GM12878 (cell line): ENCODE measurements at regions not wholly inside any gene's neighbourhood (a gene's known extent, or its start where the extent isn't known, plus 50 kb on each side); places are given as distances from the start of the nearest gene placed in this dataset.

Source experiments
- ATAC-seq: fragments of 200-7000 bp; cut with Tn5 transposase; 3 replicates; pipeline ENCODE4 v1.9.1; 2020; ENCODE audit warnings: mild to moderate bottlenecking, moderate library complexity
- BruUV-seq: library from RNA; stranded (reverse); fragments of 400-500 nt; replicated peaks from 2 replicates; lab custom pipeline; 2021; lab: Mats Ljungman, UMichigan
- CTCF ChIA-PET: fragments of 300-600 bp; sonication (Branson Sonifier 250); formaldehyde crosslinking; extraction: SDS; loops from one replicate; lab custom pipeline; 2021; ENCODE audit warnings: inconsistent platforms; lab: Yijun Ruan, JAX
- POLR2A ChIA-PET: fragments of 350-600 bp; formaldehyde crosslinking; extraction: SDS; loops from one replicate; lab custom pipeline; 2021; ENCODE audit warnings: inconsistent platforms; lab: Charles Lee
- RAD21 ChIA-PET: fragments of 300-600 bp; sonication (Branson Sonifier 250); formaldehyde crosslinking; loops from one replicate; lab custom pipeline; 2023; ENCODE audit warnings: antibody characterized with exemption; ENCODE audit not compliant: unreplicated experiment; lab: Charles Lee
- SMC1A ChIA-PET: fragments of 300-600 bp; sonication (Branson Sonifier 250); formaldehyde crosslinking; loops from one replicate; lab custom pipeline; 2023; ENCODE audit not compliant: unreplicated experiment, uncharacterized antibody; lab: Charles Lee
- DNase-seq: peaks from one replicate; pipeline ENCODE4 v3.0.0-alpha.2; 2011; ENCODE audit warnings: low read depth, low spot score
- FAIRE-seq: peaks from 3 replicates; lab custom pipeline; 2011; peaks lifted over from hg19 to GRCh38; lab: Jason Lieb, UNC
- H2AFZ ChIP-seq: 2 replicates; pipeline ENCODE4 v1.6.0; 2011; ENCODE audit warnings: low read depth, low read length, control low read depth; ENCODE audit not compliant: control insufficient read depth
- H3K27ac ChIP-seq: 2 replicates; pipeline ENCODE4 v1.5.1; 2011; ENCODE audit warnings: control low read depth; ENCODE audit not compliant: control insufficient read depth, insufficient read depth
- H3K27me3 ChIP-seq, 2 experiments: replicated peaks in 1 of 2; 2 replicates each; pipeline versions ENCODE4 v1.6.0 to v1.6.1; 2011; ENCODE audit warnings: low read length in 1 of 2; ENCODE audit not compliant: control insufficient read depth in 2 of 2, insufficient read depth in 2 of 2
- H3K36me3 ChIP-seq, 2 experiments: 2 replicates each; pipeline ENCODE4 v1.5.1; 2011; ENCODE audit warnings: low read length in 1 of 2; ENCODE audit not compliant: control insufficient read depth in 2 of 2, insufficient read depth in 2 of 2
- H3K4me1 ChIP-seq: 2 replicates; pipeline ENCODE4 v1.6.1; 2011; ENCODE audit warnings: mild to moderate bottlenecking, low read length, moderate library complexity, mixed read lengths; ENCODE audit not compliant: control insufficient read depth, insufficient read depth
- H3K4me2 ChIP-seq: 2 replicates; pipeline ENCODE4 v1.6.0; 2011; ENCODE audit warnings: control low read depth; ENCODE audit not compliant: control insufficient read depth, insufficient read depth
- H3K4me3 ChIP-seq: fragments of 200-600 bp; sonication (generic); 2 replicates; pipeline ENCODE4 v1.5.1; 2016
- H3K79me2 ChIP-seq: 2 replicates; pipeline ENCODE4 v1.6.0; 2011; ENCODE audit warnings: low read length; ENCODE audit not compliant: control insufficient read depth, insufficient read depth
- H3K9ac ChIP-seq: 2 replicates; pipeline ENCODE4 v1.8.0; 2011; ENCODE audit warnings: low read length, control low read depth, mixed read lengths; ENCODE audit not compliant: control insufficient read depth, insufficient read depth
- H3K9me3 ChIP-seq: replicated peaks from 3 replicates; pipeline ENCODE4 v1.5.1; 2011; ENCODE audit warnings: mild to moderate bottlenecking, low read length; ENCODE audit not compliant: control insufficient read depth, insufficient read depth
- H4K20me1 ChIP-seq: 2 replicates; pipeline ENCODE4 v1.6.0; 2011; ENCODE audit not compliant: control insufficient read depth, insufficient read depth
- ASH2L ChIP-seq: fragments of 300-600, 200-600 bp; sonication (generic); IDR thresholded peaks from 2 replicates; pipeline ENCODE4 v1.6.1; 2017; ENCODE audit warnings: low read depth, mild to moderate bottlenecking, borderline replicate concordance
- ATF7 ChIP-seq: fragments of 450-650 bp; IDR thresholded peaks from 2 replicates; pipeline ENCODE4 v1.6.1; 2016; ENCODE audit warnings: low read depth, mild to moderate bottlenecking
- CBX5 ChIP-seq: sonication (generic); IDR thresholded peaks from 2 replicates; pipeline ENCODE4 v1.6.1; 2016; ENCODE audit warnings: low read depth, moderate library complexity, mild to moderate bottlenecking, inconsistent platforms
- EGR1 ChIP-seq, 2 experiments: IDR thresholded peaks; 1 replicate in 1 of 2; 2 replicates in 1 of 2; pipeline ENCODE4 v1.6.1; 2011 to 2012; ENCODE audit warnings: low read depth in 2 of 2, low read length in 2 of 2, borderline replicate concordance in 1 of 2, mild to moderate bottlenecking in 1 of 2, moderate library complexity in 1 of 2
- GATAD2B ChIP-seq: fragments of 450-650 bp; conservative IDR thresholded peaks from 2 replicates; pipeline ENCODE4 v1.6.1; 2017; ENCODE audit warnings: low read depth, mild to moderate bottlenecking, moderate library complexity
- HDGF ChIP-seq: fragments of 450-650 bp; IDR thresholded peaks from 2 replicates; pipeline ENCODE4 v1.6.1; 2016; ENCODE audit warnings: antibody characterized with exemption
- JUND ChIP-seq: IDR thresholded peaks from 2 replicates; pipeline ENCODE4 v1.6.1; 2012; ENCODE audit warnings: low read depth, mild to moderate bottlenecking, low read length, improper control_type of control experiment, moderate library complexity
- KAT2A ChIP-seq: conservative IDR thresholded peaks from 2 replicates; pipeline ENCODE4 v1.6.1; 2011; ENCODE audit warnings: low read depth, low read length; ENCODE audit not compliant: control insufficient read depth
- MEF2B ChIP-seq: fragments of 450-650 bp; IDR thresholded peaks from 2 replicates; pipeline ENCODE4 v1.6.1; 2018; ENCODE audit warnings: mild to moderate bottlenecking, moderate library complexity; ENCODE audit not compliant: partially characterized antibody, poor library complexity, severe bottlenecking
- NBN ChIP-seq: fragments of 450-650 bp; IDR thresholded peaks from 2 replicates; pipeline ENCODE4 v1.6.1; 2016
- POLR2AphosphoS5 ChIP-seq: IDR thresholded peaks from 2 replicates; pipeline ENCODE4 v1.6.1; 2011; ENCODE audit warnings: mild to moderate bottlenecking, low read length, inconsistent platforms
- RBBP5 ChIP-seq: fragments of 200-600 bp; sonication (generic); conservative IDR thresholded peaks from 2 replicates; pipeline ENCODE4 v1.6.1; 2016
- YBX1 ChIP-seq: fragments of 450-650 bp; IDR thresholded peaks from 2 replicates; pipeline ENCODE4 v1.6.1; 2016; ENCODE audit warnings: antibody characterized with exemption
- YY1 ChIP-seq: IDR thresholded peaks from 2 replicates; pipeline ENCODE4 v1.6.1; 2011; ENCODE audit warnings: low read depth, mild to moderate bottlenecking, low read length
- ZNF622 ChIP-seq: fragments of 450-650 bp; IDR thresholded peaks from 2 replicates; pipeline ENCODE4 v1.6.1; 2017; ENCODE audit warnings: mild to moderate bottlenecking, inconsistent platforms
- WGBS: methylation state at CpG from one replicate; pipeline ENCODE4 v1.1.6; 2016; ENCODE audit warnings: low lambda C conversion rate; ENCODE audit not compliant: insufficient replicate concordance, insufficient coverage; ENCODE audit errors: missing lambda C conversion rate; 5-methylcytosine and 5-hydroxymethylcytosine counted together
- in situ Hi-C: fragments of 300-500 bp; cut with MboI; formaldehyde crosslinking; loops from 9 replicates; pipeline ENCODE4 v1.14.3; 2018; ENCODE audit warnings: mixed read lengths
- intact Hi-C: fragments of 100-400 bp; cut with micrococcal nuclease; formaldehyde crosslinking; loops from one replicate; pipeline ENCODE4 v1.14.2; 2022; ENCODE audit not compliant: unreplicated experiment

GRCh38 chr2:37838541-37839167, 86.4 kb upstream of the RMDN2 start:
- Histone ChIP-seq H3K27ac (no peak overlapping the region), H3K4me3 (no peak overlapping the region), H3K27me3 (no peaks in the 10 kb centered on the region), H3K4me1 (no peaks in the 10 kb centered on the region), H3K36me3 (no peaks in the 10 kb centered on the region), H3K79me2 (no peaks in the 10 kb centered on the region), H4K20me1 (no peaks in the 10 kb centered on the region), H3K4me2 (no peak overlapping the region), H2AFZ (no peak overlapping the region), H3K9ac (no peak overlapping the region), H3K9me3 (no peaks in the 10 kb centered on the region)
- POLR2A ChIA-PET = no interaction called here
- 49% methylated on average over 7 of the region's 7 CpGs for WGBS
- no peak for DNase-seq
- SMC1A ChIA-PET = interaction anchor here (0.9 to 10.7 kb wide), 3 partner anchors 13 to 218 kb away, joined by 3 to 197 read pairs (median 15); no protein-coding TSS in a partner anchor
- no TSS peak for BruUV-seq
- CTCF ChIA-PET = interaction anchor here (1.4 to 19.7 kb wide), 3 partner anchors 31 to 443 kb away, joined by 5 to 312 read pairs (median 6); no protein-coding TSS in a partner anchor
- in situ Hi-C loops (no loop called here), intact Hi-C loops (loop anchor here (10.0 kb wide), 3 partner anchors 294 to 674 kb away; no protein-coding TSS in a partner anchor)
- no peak for FAIRE-seq
- RAD21 ChIA-PET = interaction anchor here (1.3 kb wide), 1 partner anchor 38 kb away, joined by 8 read pairs; no protein-coding TSS in a partner anchor
- TF ChIP-seq YY1 (no peak), GATAD2B (no peak), RBBP5 (no peak)
- no peak for ATAC-seq

- Histone ChIP-seq H3K9me3 (no peaks in the 10 kb centered on the region), H3K79me2 (no peaks in the 10 kb centered on the region), H3K27ac (no peak overlapping the region), H3K27me3 (no peaks in the 10 kb centered on the region), H3K36me3 (no peaks in the 10 kb centered on the region), H4K20me1 (no peaks in the 10 kb centered on the region), H3K4me2 (no peak overlapping the region), H3K9ac (no peak overlapping the region), H3K4me3 (no peak overlapping the region), H2AFZ (no peak overlapping the region), H3K4me1 (no peaks in the 10 kb centered on the region)
- ChIA-PET POLR2A (interaction anchor here (0.7 kb wide), 1 partner anchor 11 kb away, joined by 3 read pairs; no protein-coding TSS in a partner anchor), RAD21 (interaction anchor here (1.3 to 2.3 kb wide), 3 partner anchors 12 to 444 kb away, joined by 5 to 13 read pairs (median 7); no protein-coding TSS in a partner anchor), SMC1A (interaction anchor here (0.9 to 10.7 kb wide), 6 partner anchors 10 to 428 kb away, joined by 3 to 197 read pairs (median 5); no protein-coding TSS in a partner anchor), CTCF (interaction anchor here (0.9 to 19.7 kb wide), 4 partner anchors 36 to 443 kb away, joined by 3 to 312 read pairs (median 4); no protein-coding TSS in a partner anchor)
- BruUV-seq = no TSS peak
- FAIRE-seq = no peak
- intact Hi-C loops (loop anchor here (10.0 kb wide), 3 partner anchors 295 to 675 kb away; no protein-coding TSS in a partner anchor), in situ Hi-C loops (no loop called here)
- WGBS = 43% methylated on average over 3 of the region's 3 CpGs
- ATAC-seq = no peak
- DNase-seq = no peak
- no peak for TF ChIP-seq YBX1
- TF ChIP-seq KAT2A = no peak
- no peak for TF ChIP-seq ZNF622
- TF ChIP-seq ATF7 = no peak
- no peak for TF ChIP-seq HDGF
- no peak for TF ChIP-seq EGR1 (IDR thresholded peaks at IDR 0.05; ENCODE audit: borderline replicate concordance in 1 of 2, low read depth in 2 of 2, low read length in 2 of 2)
- no peak for TF ChIP-seq ASH2L
- no peak for TF ChIP-seq POLR2AphosphoS5
- no peak for TF ChIP-seq NBN
- TF ChIP-seq JUND = no peak
- no peak for TF ChIP-seq CBX5
- TF ChIP-seq MEF2B = no peak
These were observed 85.1 kb upstream of the RMDN2 start for GRCh38 chr2:37839991-37840390.
